Natural killer cell (primary cell): ENCODE measurements at regions not wholly inside any gene's neighbourhood (a gene's known extent, or its start where the extent isn't known, plus 50 kb on each side); places are given as distances from the start of the nearest gene placed in this dataset.

Experiments
- ATAC-seq, 3 donors: fragments of 150-1000 bp in 2 of 3; fragments of 200-7000 bp in 1 of 3; cut with Tn5 transposase; 1 replicate in 1 of 3; 2 replicates in 2 of 3; pipeline ENCODE4 v1.10.0; 2021; ENCODE audit warnings: mild to moderate bottlenecking in 2 of 3, moderate library complexity in 2 of 3
- DNase-seq, 2 donors: peaks; one replicate each; pipeline versions ENCODE4 v3.0.0 to v3.0.0-alpha.2; 2013 to 2021; ENCODE audit warnings: mixed read lengths in 1 of 2
- H3K27ac ChIP-seq: one replicate; pipeline ENCODE4 v1.5.1; 2013; ENCODE audit warnings: mild to moderate bottlenecking, low read length
- H3K27me3 ChIP-seq: one replicate; pipeline ENCODE4 v1.6.1; 2013; ENCODE audit warnings: low read length; ENCODE audit not compliant: control insufficient read depth, insufficient read depth
- H3K36me3 ChIP-seq: one replicate; pipeline ENCODE4 v1.6.1; 2013; ENCODE audit warnings: low read length; ENCODE audit not compliant: control insufficient read depth, insufficient read depth
- H3K4me1 ChIP-seq: one replicate; pipeline ENCODE4 v1.6.1; 2013; ENCODE audit warnings: low read length; ENCODE audit not compliant: control insufficient read depth, insufficient read depth
- H3K4me3 ChIP-seq: one replicate; pipeline ENCODE4 v1.5.1; 2013; ENCODE audit warnings: low read length
- H3K9me3 ChIP-seq: one replicate; pipeline ENCODE4 v1.6.1; 2013; ENCODE audit warnings: low read length; ENCODE audit not compliant: control insufficient read depth, insufficient read depth
- H3K27ac Mint-ChIP-seq, 2 donors: one replicate each; pipeline ENCODE4 v1.8.0; 2022; ENCODE audit warnings: mild to moderate bottlenecking in 2 of 2, mixed read lengths in 2 of 2, moderate library complexity in 1 of 2
- H3K27me3 Mint-ChIP-seq, 2 donors: one replicate each; pipeline ENCODE4 v1.8.0; 2022; ENCODE audit warnings: low read depth in 2 of 2, mixed read lengths in 2 of 2
- H3K36me3 Mint-ChIP-seq: one replicate; pipeline ENCODE4 v1.8.0; 2022; ENCODE audit warnings: mixed read lengths
- H3K4me1 Mint-ChIP-seq, 2 donors: one replicate each; pipeline ENCODE4 v1.8.0; 2022; ENCODE audit warnings: mixed read lengths in 2 of 2
- H3K4me3 Mint-ChIP-seq: one replicate; pipeline ENCODE4 v1.8.0; 2022; ENCODE audit warnings: mild to moderate bottlenecking, moderate library complexity, mixed read lengths
- H3K9me3 Mint-ChIP-seq, 2 donors: one replicate each; pipeline ENCODE4 v1.8.0; 2022; ENCODE audit warnings: mixed read lengths in 2 of 2
- WGBS: methylation state at CpG from one replicate; pipeline ENCODE4 v1.1.7; 2013; ENCODE audit warnings: missing lambda C conversion rate; ENCODE audit not compliant: insufficient coverage; 5-methylcytosine and 5-hydroxymethylcytosine counted together
- intact Hi-C: fragments of 100-400 bp; cut with micrococcal nuclease; formaldehyde crosslinking; loops from one replicate; pipeline ENCODE4 v1.14.2; 2022
- TF ChIP-seq, protein P1 (sequence below): fragments of 200-600 bp; IDR thresholded peaks from one replicate; pipeline ENCODE4 v1.8.0; 2022; ENCODE audit warnings: antibody characterized with exemption

DNA sequence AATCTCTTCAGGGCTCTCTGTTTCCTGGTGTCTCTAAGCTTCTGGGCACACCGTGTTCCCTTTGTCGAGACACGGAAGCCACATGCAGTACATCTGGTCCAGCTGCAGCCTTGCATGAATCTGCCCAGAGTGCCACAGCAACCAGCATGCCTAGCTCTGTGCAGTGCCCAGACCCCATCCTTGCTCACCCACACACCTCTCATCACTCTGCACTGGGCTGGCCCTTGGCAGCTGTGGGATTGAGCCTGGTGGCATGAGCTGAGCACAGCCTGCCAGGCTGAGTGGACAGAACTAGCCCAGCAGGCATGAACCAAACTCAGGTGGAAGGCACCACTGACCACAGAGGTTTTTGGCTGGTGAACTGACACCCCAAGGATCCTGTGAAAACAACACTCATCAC is 279.9 kb downstream of the ATXN7L3B start:
- DNase-seq (no peak), ATAC-seq (no peak)
- TF ChIP-seq, protein P1, sequence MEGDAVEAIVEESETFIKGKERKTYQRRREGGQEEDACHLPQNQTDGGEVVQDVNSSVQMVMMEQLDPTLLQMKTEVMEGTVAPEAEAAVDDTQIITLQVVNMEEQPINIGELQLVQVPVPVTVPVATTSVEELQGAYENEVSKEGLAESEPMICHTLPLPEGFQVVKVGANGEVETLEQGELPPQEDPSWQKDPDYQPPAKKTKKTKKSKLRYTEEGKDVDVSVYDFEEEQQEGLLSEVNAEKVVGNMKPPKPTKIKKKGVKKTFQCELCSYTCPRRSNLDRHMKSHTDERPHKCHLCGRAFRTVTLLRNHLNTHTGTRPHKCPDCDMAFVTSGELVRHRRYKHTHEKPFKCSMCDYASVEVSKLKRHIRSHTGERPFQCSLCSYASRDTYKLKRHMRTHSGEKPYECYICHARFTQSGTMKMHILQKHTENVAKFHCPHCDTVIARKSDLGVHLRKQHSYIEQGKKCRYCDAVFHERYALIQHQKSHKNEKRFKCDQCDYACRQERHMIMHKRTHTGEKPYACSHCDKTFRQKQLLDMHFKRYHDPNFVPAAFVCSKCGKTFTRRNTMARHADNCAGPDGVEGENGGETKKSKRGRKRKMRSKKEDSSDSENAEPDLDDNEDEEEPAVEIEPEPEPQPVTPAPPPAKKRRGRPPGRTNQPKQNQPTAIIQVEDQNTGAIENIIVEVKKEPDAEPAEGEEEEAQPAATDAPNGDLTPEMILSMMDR, result no peak
- Mint-ChIP-seq H3K27me3 (no peaks in the 10 kb centered on the region), H3K36me3 (no peaks in the 10 kb centered on the region), H3K4me3 (no peak overlapping the region), H3K9me3 (peaks cover 2% of the 10 kb centered on the region in 2 donors), H3K4me1 (no peaks in the 10 kb centered on the region), H3K27ac (no peak overlapping the region)
- intact Hi-C loops, result no loop called here
- Histone ChIP-seq H3K4me3 (no peak overlapping the region), H3K36me3 (no peaks in the 10 kb centered on the region), H3K9me3 (peaks cover 6% of the 10 kb centered on the region), H3K27ac (no peak overlapping the region), H3K27me3 (no peaks in the 10 kb centered on the region), H3K4me1 (no peaks in the 10 kb centered on the region)
- WGBS, result 92% methylated on average over 3 of the region's 3 CpGs

DNA sequence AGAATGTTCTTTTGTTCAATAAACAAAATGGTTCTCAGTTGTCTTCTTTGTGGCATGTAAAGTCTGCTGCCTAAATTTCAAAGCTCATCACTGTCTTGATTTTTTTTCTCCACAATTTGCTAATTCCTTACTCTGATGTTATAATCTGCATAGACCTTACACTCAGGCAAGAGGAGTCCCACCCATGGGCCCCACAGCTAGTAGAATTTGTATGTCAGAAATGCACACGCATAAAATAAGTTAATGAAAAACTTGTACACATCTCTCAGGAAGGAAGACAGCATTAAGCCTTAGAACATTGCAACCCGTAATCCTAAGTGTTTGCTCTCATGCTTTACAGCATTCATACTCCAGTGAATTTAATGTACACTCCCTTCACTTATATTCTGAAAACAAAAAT is 280.8 kb downstream of the ATXN7L3B start:
- no peaks in the 10 kb centered on the region for H3K36me3 ChIP-seq
- WGBS, result 78% methylated on average over 2 of the region's 2 CpGs
- Mint-ChIP-seq H3K4me1 (no peaks in the 10 kb centered on the region), H3K36me3 (no peaks in the 10 kb centered on the region), H3K27me3 (no peaks in the 10 kb centered on the region), H3K27ac (no peak overlapping the region), H3K4me3 (no peak overlapping the region), H3K9me3 (peaks cover 2 to 3% of the 10 kb centered on the region in 2 donors)
- no peak for DNase-seq
- intact Hi-C loops, result no loop called here
- no peak overlapping the region for H3K4me3 ChIP-seq
- TF ChIP-seq, protein P1, result no peak
- no peaks in the 10 kb centered on the region for H3K4me1 ChIP-seq
- H3K27ac ChIP-seq, result no peak overlapping the region
- peaks cover 6% of the 10 kb centered on the region for H3K9me3 ChIP-seq
- ATAC-seq, result no peak
- no peaks in the 10 kb centered on the region for H3K27me3 ChIP-seq

DNA sequence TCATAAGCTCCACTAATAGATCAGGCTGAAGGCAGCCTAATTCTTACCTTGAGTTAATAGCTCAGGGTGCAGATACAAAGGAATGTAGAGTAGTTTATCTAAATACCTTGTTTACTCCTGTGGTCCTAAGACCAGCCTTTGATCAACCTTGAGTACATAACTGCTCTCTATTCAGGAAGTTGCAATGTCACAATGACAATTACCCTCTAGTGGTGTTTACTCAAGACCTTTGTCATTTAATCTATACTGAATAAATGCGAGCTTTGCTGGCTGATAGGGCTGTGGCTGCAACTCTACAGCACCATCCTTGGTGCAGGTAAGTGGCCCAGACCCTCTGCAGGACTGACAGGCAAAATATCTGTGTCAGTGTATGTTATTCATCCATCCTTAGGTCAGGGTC is 282.7 kb downstream of the ATXN7L3B start:
- Histone ChIP-seq H3K36me3 (no peaks in the 10 kb centered on the region), H3K4me1 (no peaks in the 10 kb centered on the region), H3K27ac (no peak overlapping the region), H3K27me3 (no peaks in the 10 kb centered on the region), H3K9me3 (peaks cover 3% of the 10 kb centered on the region), H3K4me3 (no peak overlapping the region)
- Mint-ChIP-seq H3K9me3 (peaks cover 0 to 4% of the 10 kb centered on the region in 2 donors), H3K4me3 (no peak overlapping the region), H3K36me3 (no peaks in the 10 kb centered on the region), H3K27me3 (no peaks in the 10 kb centered on the region), H3K27ac (no peak overlapping the region), H3K4me1 (no peaks in the 10 kb centered on the region)
- ATAC-seq, result no peak
- TF ChIP-seq, protein P1, result no peak
- intact Hi-C loops, result no loop called here
- 67% methylated on average over 1 of the region's 1 CpG for WGBS
- no peak for DNase-seq

DNA sequence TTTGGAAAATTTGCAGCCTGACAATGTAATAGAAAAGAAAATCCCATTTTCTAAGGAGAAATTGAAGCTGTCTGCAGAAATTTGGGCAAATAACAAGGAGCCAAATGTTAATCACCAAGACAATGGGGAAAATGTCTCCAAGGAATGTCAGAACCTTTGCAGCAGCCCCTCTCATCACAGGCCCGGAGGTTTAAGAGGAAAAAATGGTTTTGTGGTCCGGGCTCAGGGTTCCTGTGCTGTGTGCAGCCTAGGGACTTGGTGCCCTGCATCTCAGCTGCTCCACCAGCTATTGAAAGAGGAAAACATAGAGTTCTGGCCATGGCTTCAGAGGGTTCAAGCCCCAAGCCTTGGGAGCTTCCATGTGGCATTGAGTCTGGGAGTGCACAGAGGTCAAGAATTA is 298.9 kb downstream of the ATXN7L3B start:
- intact Hi-C loops, result no loop called here

More for the DNA sequence above, 298.9 kb downstream of the ATXN7L3B start:
- Mint-ChIP-seq H3K4me3 (no peak overlapping the region), H3K4me1 (no peaks in the 10 kb centered on the region), H3K27me3 (no peaks in the 10 kb centered on the region), H3K36me3 (peaks cover 12% of the 10 kb centered on the region), H3K27ac (no peak overlapping the region), H3K9me3 (peaks cover 22 to 24% of the 10 kb centered on the region in 2 donors)
- TF ChIP-seq, protein P1, result no peak
- Histone ChIP-seq H3K4me3 (no peak overlapping the region), H3K4me1 (no peaks in the 10 kb centered on the region), H3K9me3 (no peaks in the 10 kb centered on the region), H3K27me3 (no peaks in the 10 kb centered on the region), H3K27ac (no peak overlapping the region), H3K36me3 (no peaks in the 10 kb centered on the region)
- ATAC-seq, result no peak
- WGBS, result 49% methylated on average over 2 of the region's 2 CpGs
- DNase-seq, result no peak
